HG02970 (cell line): ENCODE measurements at regions not wholly inside any gene's neighbourhood (a gene's known extent, or its start where the extent isn't known, plus 50 kb on each side); places are given as distances from the start of the nearest gene placed in this dataset.
"Not testable (repeated sequence)": the region's sequence is repeated elsewhere in the genome, so short reads cannot be mapped to it uniquely, and the experiment has no call there.

Experiments used
- ATAC-seq: cut with Tn5 transposase; IDR thresholded peaks from one replicate; pipeline ENCODE4 v1.9.1; 2021; ENCODE audit warnings: mild to moderate bottlenecking, moderate library complexity, moderate number of reproducible peaks; ENCODE audit not compliant: unreplicated experiment, low FRiP score

GRCh38 chr13:109297628-109298027, 488.8 kb downstream of the IRS2 start:
- no peak for ATAC-seq

GRCh38 chr13:109293166-109293565, 493.2 kb downstream of the IRS2 start:
- ATAC-seq: no peak

GRCh38 chr13:109288151-109288709, 498.2 kb downstream of the IRS2 start:
- no peak for ATAC-seq

DNA sequence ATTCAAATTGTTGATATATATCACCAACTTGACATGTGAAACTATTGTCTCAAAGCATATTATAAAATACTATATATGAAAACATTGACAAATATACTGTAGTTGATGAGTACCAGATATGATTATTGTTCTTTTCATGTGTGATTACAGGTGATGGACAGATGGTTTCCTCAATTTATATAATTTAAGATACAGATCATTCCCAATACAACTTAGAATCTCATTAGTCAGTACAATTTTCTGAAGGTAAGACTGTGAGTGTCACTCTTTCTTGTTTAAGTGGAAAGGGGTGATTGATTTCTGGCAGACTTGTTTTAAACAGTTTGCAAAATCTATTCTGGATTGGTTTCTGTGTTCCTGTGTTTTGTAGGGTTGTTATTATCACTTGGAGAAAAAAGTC, 498.8 kb downstream of the IRS2 start:
- ATAC-seq: no peak

DNA sequence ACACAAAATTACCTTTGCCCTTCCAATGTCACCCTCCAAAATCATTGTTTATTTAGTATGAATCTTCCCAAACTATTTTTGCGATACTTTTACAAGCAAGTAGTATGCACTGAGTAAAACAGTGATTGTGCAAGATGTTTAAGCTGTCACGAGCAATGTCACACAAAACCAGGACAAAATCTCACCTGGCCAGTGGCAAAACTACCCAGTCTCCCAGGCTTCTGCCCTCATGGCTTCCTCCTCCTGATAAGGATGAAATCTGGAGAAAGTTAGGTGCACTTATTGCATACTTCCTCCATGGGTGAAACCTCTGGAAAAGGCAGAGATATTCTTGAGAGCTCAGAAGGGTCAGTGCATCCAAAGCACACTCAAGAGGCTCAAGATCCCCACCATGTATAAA, 500.8 kb downstream of the IRS2 start:
- ATAC-seq: no peak

DNA sequence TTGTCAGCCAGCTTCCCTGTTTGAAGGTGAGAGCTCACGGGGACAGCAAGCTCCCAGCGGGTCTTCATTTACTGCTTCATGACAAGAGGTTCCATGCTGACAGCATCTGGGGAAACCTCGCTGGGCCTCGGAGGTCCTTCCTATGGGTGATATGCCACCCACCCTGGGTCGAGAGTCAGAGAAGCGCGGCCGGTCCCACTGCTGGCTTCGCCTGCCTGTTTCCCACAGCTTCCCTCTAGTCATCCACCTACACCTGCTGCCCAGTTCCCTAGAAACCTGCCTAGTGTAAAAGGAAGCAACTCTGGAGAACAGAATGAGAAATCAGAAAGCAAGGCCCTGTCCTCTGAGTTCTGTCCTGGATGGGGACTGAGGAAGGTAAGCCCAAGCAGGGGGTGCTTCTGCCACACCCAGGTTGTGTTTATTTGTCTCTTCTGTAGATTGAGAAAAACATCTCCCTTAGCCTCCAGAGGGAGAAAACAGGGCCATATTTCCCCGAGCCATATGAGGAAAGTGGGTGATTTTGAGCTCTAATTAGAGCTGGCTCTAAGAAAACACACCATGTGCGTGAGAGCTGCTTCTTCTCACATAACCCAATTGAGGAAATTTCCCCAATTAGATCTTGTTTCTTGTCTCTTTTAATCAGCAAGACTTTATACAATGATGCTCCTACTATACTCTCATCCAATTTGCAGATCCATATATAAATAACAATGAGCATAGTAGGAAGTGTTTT, 504.3 kb downstream of the IRS2 start:
- ATAC-seq: no peak

DNA sequence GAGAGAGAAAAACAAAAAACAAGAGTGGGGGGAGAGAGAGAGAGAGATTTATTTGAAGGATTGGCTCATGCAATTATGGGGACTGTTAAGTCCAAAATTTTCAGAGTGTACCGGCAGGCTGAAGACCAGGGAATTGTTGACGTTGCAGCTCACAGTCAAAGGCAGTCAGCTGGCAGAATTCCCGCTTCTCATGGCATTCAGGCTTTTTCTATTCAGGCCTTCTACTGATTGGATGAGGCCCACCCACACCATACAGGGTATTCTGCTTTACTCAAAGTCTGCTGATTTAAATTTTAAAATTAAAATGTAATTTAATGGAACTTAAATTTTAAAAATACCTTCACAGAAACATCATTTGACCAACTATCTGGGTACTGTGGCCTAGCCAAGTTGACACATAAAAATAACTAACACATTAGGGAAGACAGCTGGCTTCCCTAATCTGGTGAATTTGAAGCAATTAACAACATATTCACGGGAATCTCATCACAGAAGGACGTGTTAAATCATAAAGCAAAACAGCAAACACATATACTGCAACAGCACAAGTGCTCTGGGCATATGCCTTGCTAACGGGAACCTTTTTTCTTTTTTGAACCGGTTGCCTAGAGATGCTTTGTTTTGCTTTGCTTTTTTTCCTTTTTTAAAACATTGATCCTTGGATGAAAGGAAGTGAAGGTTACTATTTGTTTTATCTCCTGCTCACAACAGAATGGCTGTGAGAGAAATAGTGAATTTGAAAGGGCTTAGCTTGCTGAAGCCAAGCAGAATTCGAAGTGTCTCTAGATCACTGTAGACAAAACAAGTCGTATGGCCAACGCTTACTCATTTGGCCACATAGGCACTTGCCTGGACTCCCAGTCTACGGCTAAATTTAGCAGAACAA, 505.1 kb downstream of the IRS2 start:
- ATAC-seq: no peak

DNA sequence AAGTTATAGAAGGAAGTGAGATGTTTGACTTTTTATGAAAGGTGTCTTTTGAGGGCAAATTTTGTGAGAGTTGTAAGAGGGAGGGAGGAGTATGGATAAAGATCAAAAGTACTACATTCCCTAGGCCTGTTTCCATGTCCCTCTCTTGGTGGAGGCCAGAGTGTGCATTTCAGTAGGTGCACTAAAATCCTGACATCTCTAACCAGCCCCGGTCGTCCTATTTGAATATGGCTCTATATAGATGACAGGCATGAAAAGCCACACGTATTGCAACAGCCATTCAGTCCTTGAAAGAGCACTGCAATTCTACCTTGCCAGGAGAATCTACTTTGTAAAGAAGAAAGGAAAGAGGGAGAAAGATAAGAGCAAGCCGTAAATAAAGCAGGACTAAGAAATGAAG, 510.1 kb downstream of the IRS2 start:
- ATAC-seq: no peak

- no peak for ATAC-seq
These were observed 510.5 kb downstream of the IRS2 start for GRCh38 chr13:109275852-109276251.

DNA sequence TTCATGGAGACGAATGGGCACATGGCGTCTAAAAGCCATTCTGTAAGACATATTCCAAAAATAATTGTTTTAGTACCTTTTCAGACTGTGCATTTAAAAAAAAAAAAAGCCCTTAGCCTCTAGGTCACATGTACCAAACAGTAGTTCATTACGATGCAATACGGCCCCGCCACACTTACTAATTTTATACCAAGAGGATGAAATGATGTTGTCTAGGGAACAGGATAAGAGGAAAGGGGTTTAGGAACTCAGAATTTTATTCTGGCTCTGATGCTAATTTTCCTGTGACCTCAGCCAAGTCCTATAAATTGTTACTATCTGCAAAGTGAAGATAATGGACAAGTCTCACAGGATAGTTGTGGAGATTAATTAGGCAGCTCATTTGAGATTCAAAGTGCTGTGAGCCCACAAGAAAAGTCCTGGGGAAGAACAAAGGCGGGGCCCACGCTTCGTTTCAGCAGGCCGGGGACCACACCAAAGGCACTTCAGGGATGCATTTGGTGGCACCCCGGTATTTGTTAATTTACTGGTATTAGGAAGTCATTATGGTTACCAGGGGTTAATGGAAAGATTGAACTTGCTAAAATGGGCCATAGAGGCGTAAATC, 511.1 kb downstream of the IRS2 start:
- no peak for ATAC-seq

DNA sequence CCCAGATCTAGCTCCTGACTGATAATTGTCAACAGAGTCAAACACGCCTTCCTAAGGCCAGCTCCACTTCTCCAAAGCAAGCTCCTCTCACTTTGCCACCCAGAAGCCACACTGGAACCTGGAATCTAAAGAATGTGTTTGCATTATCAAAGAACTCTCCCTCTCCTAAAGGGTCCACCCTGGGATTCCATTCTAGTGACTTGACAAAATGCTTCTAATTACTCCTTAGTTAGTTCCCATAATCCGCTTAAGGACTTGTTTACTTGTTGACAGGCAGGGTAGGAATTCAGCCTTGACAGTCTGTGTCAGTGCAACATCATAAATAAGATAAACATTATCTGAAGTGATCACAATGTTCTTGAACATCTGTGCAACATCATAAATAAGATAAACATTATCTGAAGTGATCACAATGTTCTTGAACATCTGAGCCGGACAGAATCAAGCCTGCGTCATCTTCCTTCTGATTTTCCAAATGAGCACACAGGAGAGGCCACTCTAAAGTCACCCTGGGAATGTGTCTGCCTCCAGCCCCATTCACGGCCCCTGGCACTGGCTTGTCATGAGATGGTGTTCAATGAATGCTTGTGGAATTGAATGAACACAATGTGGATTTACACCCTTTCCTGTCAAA, 512.1 kb downstream of the IRS2 start:
- ATAC-seq: no peak

- ATAC-seq: no peak
These were observed 513.0 kb downstream of the IRS2 start for GRCh38 chr13:109273326-109273751.

- ATAC-seq: no peak
These were observed 513.6 kb downstream of the IRS2 start for GRCh38 chr13:109272595-109273325.

GRCh38 chr13:109271555-109272541, 514.5 kb downstream of the IRS2 start:
- no peak for ATAC-seq

- no peak for ATAC-seq
These were observed 515.3 kb downstream of the IRS2 start for GRCh38 chr13:109271061-109271460.

GRCh38 chr13:109269381-109269780, 517.0 kb downstream of the IRS2 start:
- ATAC-seq: not testable (repeated sequence)

DNA sequence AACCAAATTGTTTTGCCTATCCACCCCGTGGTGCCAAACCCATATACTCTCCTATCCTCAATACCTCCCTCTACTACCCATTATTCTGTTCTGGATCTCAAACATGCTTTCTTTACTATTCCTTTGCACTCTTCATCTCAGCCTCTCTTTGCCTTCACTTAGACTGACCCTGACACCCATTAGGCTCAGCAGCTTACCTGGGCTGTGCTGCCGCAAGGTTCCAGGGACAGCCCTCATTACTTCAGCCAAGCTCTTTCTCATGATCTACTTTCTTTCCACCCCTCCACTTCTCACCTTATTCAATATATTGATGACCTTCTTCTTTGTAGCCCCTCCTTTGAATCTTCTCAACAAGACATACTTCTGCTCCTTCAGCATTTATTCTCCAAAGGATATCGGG, 517.9 kb downstream of the IRS2 start:
- ATAC-seq: not testable (repeated sequence)

- not testable (repeated sequence) for ATAC-seq
These were observed 519.0 kb downstream of the IRS2 start for GRCh38 chr13:109267400-109267799.

DNA sequence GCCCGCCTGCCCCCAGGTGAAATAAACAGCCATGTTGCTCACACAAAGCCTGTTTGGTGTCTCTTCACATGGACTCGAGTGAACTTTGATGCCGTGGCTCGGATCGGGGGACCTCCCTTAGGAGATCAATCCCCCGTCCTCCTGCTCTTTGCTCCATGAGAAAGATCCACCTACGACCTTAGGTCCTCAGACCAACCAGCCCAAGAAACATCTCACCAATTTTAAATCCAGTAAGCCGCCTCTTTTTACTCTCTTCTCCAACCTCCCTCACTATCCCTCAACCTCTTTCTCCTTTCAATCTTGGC, 521.0 kb downstream of the IRS2 start:
- not testable (repeated sequence) for ATAC-seq
